HCT116 (cell line): ENCODE measurements at regions not wholly inside any gene's neighbourhood (a gene's known extent, or its start where the extent isn't known, plus 50 kb on each side); places are given as distances from the start of the nearest gene placed in this dataset.

Source experiments
- ATAC-seq: fragments of 200-7000 bp; cut with Tn5 transposase; 2 replicates; pipeline ENCODE4 v1.9.1; 2020; ENCODE audit warnings: mild to moderate bottlenecking, moderate library complexity
- BruUV-seq: library from RNA; stranded (reverse); fragments of 400-500 nt; replicated peaks from 2 replicates; lab custom pipeline; 2021; lab: Mats Ljungman, UMichigan
- CTCF ChIA-PET: fragments of 300-600 bp; sonication (Branson Sonifier 250); formaldehyde crosslinking; loops from one replicate; lab custom pipeline; 2021; ENCODE audit warnings: antibody characterized with exemption; lab: Charles Lee
- POLR2A ChIA-PET: fragments of 300-600, 350-600 bp; sonication (Branson Sonifier 250); formaldehyde crosslinking; loops from one replicate; lab custom pipeline; 2021; ENCODE audit warnings: antibody characterized with exemption; lab: Charles Lee
- RAD21 ChIA-PET, 2 experiments: fragments of 300-600 bp; sonication (Branson Sonifier 250); formaldehyde crosslinking; loops; one replicate each; lab custom pipeline; 2023; ENCODE audit warnings: low total read pairs in 2 of 2; ENCODE audit not compliant: uncharacterized antibody in 2 of 2, unreplicated experiment in 2 of 2, low non-redundant PET in 1 of 2; lab: Charles Lee
- DNase-seq: peaks from one replicate; pipeline ENCODE4 v3.0.0-alpha.2; 2010; ENCODE audit warnings: low read depth, low spot score
- H2AFZ ChIP-seq: fragments of 200-600 bp; shearing (Covaris generic), sonication (generic); 2 replicates; pipeline ENCODE4 v1.6.1; 2017; ENCODE audit warnings: low read depth, mixed run types, mixed read lengths, antibody characterized with exemption, low read length; ENCODE audit not compliant: poor library complexity, severe bottlenecking
- H3K27ac ChIP-seq: 2 replicates; pipeline ENCODE4 v1.5.1; 2012; ENCODE audit warnings: low read depth, low read length
- H3K27me3 ChIP-seq: fragments of 200-600 bp; sonication (generic); 2 replicates; pipeline ENCODE4 v1.6.1; 2016; ENCODE audit warnings: mixed run types, low read length, mixed read lengths; ENCODE audit not compliant: insufficient read depth
- H3K36me3 ChIP-seq, 2 experiments: fragments of 200-500 bp in 1 of 2; fragments of 200-600 bp in 1 of 2; sonication (Bioruptor generic) in 1 of 2; sonication (generic) in 1 of 2; 2 replicates each; pipeline versions ENCODE4 v1.5.1 to v1.6.1; 2014 to 2016; ENCODE audit warnings: low read length in 2 of 2, inconsistent platforms in 1 of 2, mixed read lengths in 1 of 2, mixed run types in 1 of 2; ENCODE audit not compliant: insufficient read depth in 2 of 2, control insufficient read depth in 1 of 2
- H3K4me1 ChIP-seq, 2 experiments: fragments of 200-600 bp in 1 of 2; sonication (generic) in 1 of 2; 2 replicates each; pipeline versions ENCODE4 v1.5.1 to v1.6.1; 2012 to 2017; ENCODE audit warnings: low read length in 2 of 2, inconsistent platforms in 1 of 2, mild to moderate bottlenecking in 1 of 2, mixed read lengths in 1 of 2, mixed run types in 1 of 2, moderate library complexity in 1 of 2; ENCODE audit not compliant: insufficient read depth in 2 of 2, control insufficient read depth in 1 of 2
- H3K4me2 ChIP-seq: fragments of 200-600 bp; sonication (generic); 2 replicates; pipeline ENCODE4 v1.6.1; 2017; ENCODE audit warnings: mixed run types, low read length, mixed read lengths
- H3K4me3 ChIP-seq, 2 experiments: fragments of 200-600 bp in 1 of 2; sonication (generic) in 1 of 2; replicated peaks in 1 of 2; 2 replicates each; pipeline ENCODE4 v1.5.1; 2011 to 2016; ENCODE audit warnings: low read length in 2 of 2, control low read depth in 1 of 2, low read depth in 1 of 2, mild to moderate bottlenecking in 1 of 2, mixed read lengths in 1 of 2, mixed run types in 1 of 2
- H3K79me2 ChIP-seq: fragments of 200-600 bp; sonication (generic); 2 replicates; pipeline ENCODE4 v1.6.1; 2017; ENCODE audit warnings: mild to moderate bottlenecking, mixed run types, low read length, moderate library complexity, mixed read lengths; ENCODE audit not compliant: insufficient read depth
- H3K9ac ChIP-seq: fragments of 200-600 bp; sonication (generic); 2 replicates; pipeline ENCODE4 v1.6.1; 2016; ENCODE audit warnings: low read length, mixed read lengths
- H3K9me2 ChIP-seq: fragments of 200-600 bp; sonication (generic), shearing (Covaris generic); 2 replicates; pipeline ENCODE4 v1.6.1; 2017; ENCODE audit warnings: mixed run types, mild to moderate bottlenecking, moderate library complexity; ENCODE audit not compliant: insufficient read depth
- H3K9me3 ChIP-seq, 2 experiments: fragments of 200-500 bp in 1 of 2; fragments of 200-600 bp in 1 of 2; sonication (Bioruptor generic) in 1 of 2; sonication (generic) in 1 of 2; 2 replicates each; pipeline ENCODE4 v1.6.1; 2014 to 2017; ENCODE audit warnings: low read length in 2 of 2, mixed read lengths in 2 of 2, inconsistent platforms in 1 of 2, low read depth in 1 of 2, mild to moderate bottlenecking in 1 of 2, mixed run types in 1 of 2, moderate library complexity in 1 of 2; ENCODE audit not compliant: control insufficient read depth in 1 of 2, insufficient read depth in 1 of 2
- H4K20me1 ChIP-seq: fragments of 200-600 bp; sonication (generic), shearing (Covaris generic); 2 replicates; pipeline ENCODE4 v1.6.1; 2017; ENCODE audit warnings: mixed run types, mild to moderate bottlenecking, moderate library complexity; ENCODE audit not compliant: insufficient read depth
- CBX3 ChIP-seq: IDR thresholded peaks from 2 replicates; pipeline ENCODE4 v1.6.1; 2012; ENCODE audit warnings: low read depth
- CEBPB ChIP-seq: IDR thresholded peaks from 2 replicates; pipeline ENCODE4 v1.6.1; 2012; ENCODE audit warnings: low read depth
- EGR1 ChIP-seq: IDR thresholded peaks from 2 replicates; pipeline ENCODE4 v1.6.1; 2012; ENCODE audit warnings: low read depth
- ELF1 ChIP-seq: IDR thresholded peaks from 2 replicates; pipeline ENCODE4 v1.6.1; 2012; ENCODE audit warnings: low read depth, borderline replicate concordance
- EZH2 ChIP-seq: fragments of 200-600 bp; sonication (generic); IDR thresholded peaks from 2 replicates; pipeline ENCODE4 v1.6.1; 2017; ENCODE audit warnings: antibody characterized with exemption, mixed run types
- EZH2phosphoT487 ChIP-seq: fragments of 200-600 bp; IDR thresholded peaks from 2 replicates; pipeline ENCODE4 v1.6.1; 2018; ENCODE audit warnings: antibody characterized with exemption, borderline replicate concordance
- FOSL1 ChIP-seq: IDR thresholded peaks from 2 replicates; pipeline ENCODE4 v1.6.1; 2012; ENCODE audit warnings: low read depth
- JUND ChIP-seq: IDR thresholded peaks from 2 replicates; pipeline ENCODE4 v1.6.1; 2012
- POLR2A ChIP-seq: IDR thresholded peaks from 2 replicates; pipeline ENCODE4 v1.7.0; 2011; ENCODE audit warnings: borderline replicate concordance; ENCODE audit not compliant: insufficient read depth, insufficient read length; ENCODE audit errors: extremely low read depth
- RAD21 ChIP-seq: IDR thresholded peaks from 2 replicates; pipeline ENCODE4 v1.6.1; 2012; ENCODE audit warnings: low read depth, mild to moderate bottlenecking
- REST ChIP-seq: IDR thresholded peaks from 2 replicates; pipeline ENCODE4 v1.6.1; 2012; ENCODE audit warnings: low read depth
- SIN3A ChIP-seq: IDR thresholded peaks from 2 replicates; pipeline ENCODE4 v1.6.1; 2012; ENCODE audit warnings: low read depth
- SP1 ChIP-seq: IDR thresholded peaks from 2 replicates; pipeline ENCODE4 v1.6.1; 2012; ENCODE audit warnings: low read depth
- SRF ChIP-seq: IDR thresholded peaks from 2 replicates; pipeline ENCODE4 v1.6.1; 2012; ENCODE audit warnings: low read depth
- TCF7L2 ChIP-seq: IDR thresholded peaks from 2 replicates; pipeline ENCODE4 v1.7.0; 2011; ENCODE audit warnings: borderline replicate concordance, inconsistent platforms; ENCODE audit not compliant: insufficient read depth, insufficient read length; ENCODE audit errors: extremely low read depth
- YY1 ChIP-seq: IDR thresholded peaks from 2 replicates; pipeline ENCODE4 v1.6.1; 2011; ENCODE audit warnings: low read length, low read depth, moderate library complexity, mild to moderate bottlenecking; ENCODE audit not compliant: insufficient replicate concordance; ENCODE audit errors: extremely low read depth
- ZFX ChIP-seq: fragments of 450-650 bp; IDR thresholded peaks from 2 replicates; pipeline ENCODE4 v1.6.1; 2017
- ZNF274 ChIP-seq: fragments of 200-500 bp; sonication (Bioruptor generic); IDR thresholded peaks from 2 replicates; pipeline ENCODE4 v1.6.1; 2014; ENCODE audit warnings: mild to moderate bottlenecking, low read depth, low read length, inconsistent platforms
- intact Hi-C: fragments of 100-400 bp; cut with micrococcal nuclease; formaldehyde crosslinking; loops from 2 replicates; pipeline ENCODE4 v1.10.0; 2022
- TF ChIP-seq, protein P1 (sequence below): IDR thresholded peaks from 2 replicates; pipeline ENCODE4 v1.6.1; 2012
- TF ChIP-seq, protein P2 (sequence below), 3 experiments: fragments of 200-600 bp in 1 of 3; sonication (generic) in 1 of 3; IDR thresholded peaks in 2 of 3; conservative IDR thresholded peaks in 1 of 3; 2 replicates each; pipeline ENCODE4 v1.5.1; 2012 to 2017; ENCODE audit warnings: low read depth in 2 of 3, low read length in 2 of 3, antibody characterized with exemption in 1 of 3, borderline replicate concordance in 1 of 3, control low read depth in 1 of 3, mild to moderate bottlenecking in 1 of 3, mixed read lengths in 1 of 3, mixed run types in 1 of 3, moderate library complexity in 1 of 3; ENCODE audit not compliant: insufficient read depth in 1 of 3
- TF ChIP-seq, protein P3 (sequence below): IDR thresholded peaks from 2 replicates; pipeline ENCODE4 v1.6.1; 2012

DNA sequence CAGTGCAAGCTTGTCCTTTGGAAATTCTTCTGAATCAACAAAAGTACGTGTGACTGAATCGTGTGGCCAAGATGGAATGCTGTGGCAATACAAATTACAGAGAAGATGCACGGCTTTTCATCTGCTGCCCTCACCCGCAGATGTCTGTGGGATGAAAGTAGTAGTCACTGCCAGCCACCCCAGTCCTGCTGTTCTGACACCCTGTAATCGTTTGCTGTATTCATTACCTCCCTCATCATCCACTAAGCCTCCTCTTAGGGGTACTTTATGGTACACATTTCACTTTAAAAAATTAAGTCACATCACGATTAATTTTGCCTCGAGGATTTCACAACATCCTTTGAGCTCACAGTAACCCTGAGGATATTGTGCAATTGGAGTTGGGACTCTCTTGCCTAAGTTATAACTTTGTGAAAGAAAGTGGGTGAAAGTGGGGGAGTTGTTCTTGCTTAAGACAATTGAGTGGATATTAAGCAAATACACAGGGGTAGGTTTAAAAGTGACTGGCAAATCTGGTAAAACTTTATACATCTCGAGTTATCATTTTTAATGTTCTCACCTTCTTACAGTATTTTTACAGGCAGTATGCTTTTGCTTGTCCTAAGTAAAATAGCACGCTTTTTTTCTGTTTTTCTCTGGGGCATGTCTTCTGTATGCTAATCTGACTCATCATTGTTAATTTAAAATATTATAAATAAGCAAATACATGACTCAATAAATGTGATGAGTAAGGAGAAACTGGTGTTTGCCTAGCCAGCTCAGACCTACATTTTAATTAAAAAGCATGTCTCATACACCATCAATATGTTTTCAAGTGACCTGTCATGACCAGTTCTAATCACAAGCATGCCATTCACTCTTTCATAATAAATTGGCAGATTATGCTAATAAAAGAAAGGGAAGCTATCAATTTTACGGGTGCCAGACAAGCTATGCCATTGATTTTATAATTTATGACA lies 680.9 kb downstream of the IRS1 start:
- Histone ChIP-seq H3K36me3 (0 out of 4 replicates have a peak, but pooled peaks cover 0 to 4% of the 10 kb centered on the region in 2 experiments), H3K9me3 (no peaks in the 10 kb centered on the region), H3K79me2 (peaks cover 41% of the 10 kb centered on the region), H3K4me1 (peaks cover 85 to 97% of the 10 kb centered on the region in 2 experiments), H3K9ac (peak overlapping the region; percentile 71), H3K4me2 (peak overlapping the region; percentile 64), H2AFZ (no peak overlapping the region), H3K27ac (peak overlapping the region; percentile 95), H3K4me3 (no peak overlapping the region), H3K9me2 (no peaks in the 10 kb centered on the region), H3K27me3 (no peaks in the 10 kb centered on the region), H4K20me1 (no peaks in the 10 kb centered on the region)
- ATAC-seq (peak; percentile 63), DNase-seq (peak; percentile 89)
- ChIA-PET RAD21 (interaction anchor here (0.7 to 0.9 kb wide), 2 partner anchors 13 to 90 kb away, joined by 3 read pairs; no protein-coding TSS in a partner anchor), POLR2A (interaction anchor here (0.6 to 2.2 kb wide), 13 partner anchors 8 to 533 kb away, joined by 3 to 11 read pairs (median 4); no protein-coding TSS in a partner anchor), CTCF (interaction anchor here (1.6 kb wide), 1 partner anchor 66 kb away, joined by 3 read pairs; no protein-coding TSS in a partner anchor)
- BruUV-seq = TSS peak; percentile 10
- intact Hi-C loops = loop anchor here (1.0 to 5.0 kb wide), 3 partner anchors 56 to 684 kb away; no protein-coding TSS in a partner anchor
- TF ChIP-seq, protein P1, sequence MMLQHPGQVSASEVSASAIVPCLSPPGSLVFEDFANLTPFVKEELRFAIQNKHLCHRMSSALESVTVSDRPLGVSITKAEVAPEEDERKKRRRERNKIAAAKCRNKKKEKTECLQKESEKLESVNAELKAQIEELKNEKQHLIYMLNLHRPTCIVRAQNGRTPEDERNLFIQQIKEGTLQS = peak; percentile 51; the same call in 1 of the 2 replicates
- TF ChIP-seq EGR1 (peak; percentile 45; the same call in 1 of the 2 replicates), REST (no peak), CEBPB (peak; percentile 99), FOSL1 (peak; percentile 94), JUND (peak; percentile 96), SIN3A (peak; percentile 28), ZNF274 (no peak), TCF7L2 (peak; percentile 98), CBX3 (peak; percentile 16), SP1 (peak; percentile 97), ELF1 (no peak), EZH2 (no peak), EZH2phosphoT487 (no peak), RAD21 (peak; percentile 38), POLR2A (no peak), YY1 (peak; percentile 48), ZFX (no peak), SRF (peak; percentile 63; the same call in 1 of the 2 replicates)
- TF ChIP-seq, protein P2, sequence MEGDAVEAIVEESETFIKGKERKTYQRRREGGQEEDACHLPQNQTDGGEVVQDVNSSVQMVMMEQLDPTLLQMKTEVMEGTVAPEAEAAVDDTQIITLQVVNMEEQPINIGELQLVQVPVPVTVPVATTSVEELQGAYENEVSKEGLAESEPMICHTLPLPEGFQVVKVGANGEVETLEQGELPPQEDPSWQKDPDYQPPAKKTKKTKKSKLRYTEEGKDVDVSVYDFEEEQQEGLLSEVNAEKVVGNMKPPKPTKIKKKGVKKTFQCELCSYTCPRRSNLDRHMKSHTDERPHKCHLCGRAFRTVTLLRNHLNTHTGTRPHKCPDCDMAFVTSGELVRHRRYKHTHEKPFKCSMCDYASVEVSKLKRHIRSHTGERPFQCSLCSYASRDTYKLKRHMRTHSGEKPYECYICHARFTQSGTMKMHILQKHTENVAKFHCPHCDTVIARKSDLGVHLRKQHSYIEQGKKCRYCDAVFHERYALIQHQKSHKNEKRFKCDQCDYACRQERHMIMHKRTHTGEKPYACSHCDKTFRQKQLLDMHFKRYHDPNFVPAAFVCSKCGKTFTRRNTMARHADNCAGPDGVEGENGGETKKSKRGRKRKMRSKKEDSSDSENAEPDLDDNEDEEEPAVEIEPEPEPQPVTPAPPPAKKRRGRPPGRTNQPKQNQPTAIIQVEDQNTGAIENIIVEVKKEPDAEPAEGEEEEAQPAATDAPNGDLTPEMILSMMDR (IDR thresholded peaks at IDR 0.05 in 2 of 3, conservative IDR thresholded peaks at IDR 0.05 in 1 of 3; ENCODE audit: borderline replicate concordance in 1 of 3, insufficient read depth in 1 of 3, low read depth in 2 of 3, low read length in 2 of 3) = no peak
- TF ChIP-seq, protein P3, sequence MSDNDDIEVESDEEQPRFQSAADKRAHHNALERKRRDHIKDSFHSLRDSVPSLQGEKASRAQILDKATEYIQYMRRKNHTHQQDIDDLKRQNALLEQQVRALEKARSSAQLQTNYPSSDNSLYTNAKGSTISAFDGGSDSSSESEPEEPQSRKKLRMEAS = peak; percentile 64
